GM21367 (cell line): ENCODE measurements at regions not wholly inside any gene's neighbourhood (a gene's known extent, or its start where the extent isn't known, plus 50 kb on each side); places are given as distances from the start of the nearest gene placed in this dataset.
"Not testable (repeated sequence)": the region's sequence is repeated elsewhere in the genome, so short reads cannot be mapped to it uniquely, and the experiment has no call there.

Experiments
- ATAC-seq: cut with Tn5 transposase; IDR thresholded peaks from one replicate; pipeline ENCODE4 v1.9.1; 2021; ENCODE audit not compliant: unreplicated experiment

GRCh38 chr14:27849193-27849592 is 917.4 kb upstream of the FOXG1 start:
- not testable (repeated sequence) for ATAC-seq

GRCh38 chr14:27862684-27863083 is 903.9 kb upstream of the FOXG1 start:
- no peak for ATAC-seq

GRCh38 chr14:27863166-27863565 is 903.4 kb upstream of the FOXG1 start:
- ATAC-seq: no peak

GRCh38 chr14:27881063-27881462 is 885.5 kb upstream of the FOXG1 start:
- ATAC-seq: no peak

DNA sequence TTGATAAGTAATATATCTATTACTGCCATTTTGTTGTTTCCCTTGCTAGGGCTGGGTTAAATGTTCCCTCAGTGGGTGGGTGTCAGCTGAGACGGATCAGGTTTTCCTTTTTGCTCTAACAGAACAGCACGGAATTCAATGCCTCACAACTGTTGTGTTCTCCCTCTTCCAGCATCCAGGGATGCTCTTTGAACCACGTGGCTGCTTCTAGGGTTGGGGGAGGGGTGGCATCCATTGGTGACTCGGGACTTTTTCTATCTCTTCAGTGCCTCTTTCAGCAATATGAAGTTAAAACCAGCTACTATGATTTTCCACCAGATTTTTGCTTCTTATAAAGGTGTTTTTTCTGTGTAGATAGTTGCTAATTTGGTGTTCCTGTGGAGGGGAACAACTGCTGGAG is 884.9 kb upstream of the FOXG1 start:
- no peak for ATAC-seq

DNA sequence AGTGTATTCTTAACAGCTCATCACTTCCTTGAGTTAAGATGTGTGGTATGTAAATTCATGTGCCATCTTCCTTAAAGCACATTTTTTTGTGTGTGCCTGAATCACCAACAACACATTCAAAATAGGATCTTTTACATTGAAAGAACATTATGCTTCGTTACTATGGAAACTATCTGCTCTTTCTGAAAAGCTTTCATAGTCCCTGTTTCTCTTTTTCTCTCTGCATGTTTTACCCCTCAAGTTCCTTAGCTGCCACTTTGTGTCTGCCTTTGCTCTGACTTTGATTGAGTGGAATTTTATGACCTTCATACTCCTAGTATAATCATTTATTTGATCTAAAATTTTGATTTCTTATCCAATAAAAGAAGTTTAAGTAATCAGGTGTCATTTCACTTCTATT is 880.3 kb upstream of the FOXG1 start:
- no peak for ATAC-seq

DNA sequence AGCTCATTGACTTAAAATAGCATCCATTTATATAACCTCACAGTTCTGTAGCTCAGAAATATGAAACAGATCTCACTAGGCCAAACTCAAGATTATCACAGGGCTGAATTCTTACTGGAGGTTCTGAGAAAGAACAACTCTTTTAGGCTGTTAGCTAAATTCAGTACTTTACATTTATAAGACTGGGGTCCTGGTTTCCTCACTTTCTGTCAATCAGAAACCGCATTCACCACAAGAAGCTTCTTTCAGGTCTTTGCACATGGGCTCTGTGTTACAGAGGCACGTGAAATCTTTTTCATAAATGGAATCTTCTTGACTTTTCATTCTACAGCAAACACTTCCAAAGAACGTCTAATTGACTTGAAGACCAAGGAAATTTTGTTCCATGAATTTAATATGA is 876.3 kb upstream of the FOXG1 start:
- ATAC-seq: no peak

DNA sequence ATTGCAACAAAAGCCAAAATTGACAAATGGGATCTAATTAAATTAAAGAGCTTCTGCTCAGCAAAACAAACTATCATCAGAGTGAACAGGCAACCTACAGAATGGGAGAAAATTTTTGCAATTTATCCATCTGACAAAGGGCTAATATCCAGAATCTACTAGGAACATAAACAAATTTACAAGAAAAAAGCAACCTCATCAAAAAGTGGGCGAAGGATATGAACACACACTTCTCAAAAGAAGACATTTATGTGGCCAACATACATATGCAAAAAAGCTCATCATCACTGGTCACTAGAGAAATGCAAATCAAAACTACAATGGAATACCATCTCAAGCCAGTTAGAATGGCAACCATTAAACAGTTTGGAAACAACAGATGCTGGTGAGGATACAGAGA is 858.1 kb upstream of the FOXG1 start:
- not testable (repeated sequence) for ATAC-seq

- no peak for ATAC-seq
Observed at GRCh38 chr14:27916326-27916725, 850.3 kb upstream of the FOXG1 start.

DNA sequence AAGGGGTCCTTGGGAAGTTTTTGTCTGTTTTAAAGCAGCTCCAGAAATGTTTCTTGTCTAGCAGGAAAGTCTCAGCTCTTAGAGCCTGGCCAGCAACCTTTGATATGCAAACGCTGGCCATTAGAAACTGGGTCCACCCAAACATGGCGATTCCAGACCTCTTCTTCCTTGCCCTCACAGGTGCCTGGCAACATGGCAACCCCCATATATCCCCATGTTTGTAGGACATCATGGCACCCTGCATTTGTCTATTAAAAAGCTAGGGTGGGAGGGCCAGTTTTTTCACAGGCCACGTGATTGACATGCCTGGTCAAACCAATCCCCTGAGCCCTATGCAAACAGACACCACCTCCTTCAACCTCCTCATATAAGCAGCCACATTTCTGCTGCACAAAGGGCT is 848.7 kb upstream of the FOXG1 start:
- ATAC-seq: no peak

DNA sequence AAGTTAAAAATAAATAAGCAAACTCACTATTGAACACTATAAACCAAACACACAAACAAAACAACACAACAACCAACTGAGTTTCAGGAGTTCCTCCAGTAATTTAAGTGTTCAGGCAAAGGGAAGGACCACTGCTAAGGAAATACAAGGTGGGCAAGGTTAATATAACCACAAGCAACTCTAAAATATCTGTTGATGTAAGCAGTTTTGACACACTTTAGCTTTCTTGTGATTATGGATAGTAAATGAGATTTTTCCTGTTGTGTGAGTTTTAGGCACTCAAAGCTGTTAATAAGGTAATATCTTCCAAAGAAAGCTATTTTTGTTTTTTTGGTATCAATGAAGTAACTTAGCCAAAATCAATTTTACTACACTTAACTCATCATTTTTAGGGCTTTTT is 839.1 kb upstream of the FOXG1 start:
- ATAC-seq: no peak

GRCh38 chr14:27929797-27930347 is 836.7 kb upstream of the FOXG1 start:
- no peak for ATAC-seq

DNA sequence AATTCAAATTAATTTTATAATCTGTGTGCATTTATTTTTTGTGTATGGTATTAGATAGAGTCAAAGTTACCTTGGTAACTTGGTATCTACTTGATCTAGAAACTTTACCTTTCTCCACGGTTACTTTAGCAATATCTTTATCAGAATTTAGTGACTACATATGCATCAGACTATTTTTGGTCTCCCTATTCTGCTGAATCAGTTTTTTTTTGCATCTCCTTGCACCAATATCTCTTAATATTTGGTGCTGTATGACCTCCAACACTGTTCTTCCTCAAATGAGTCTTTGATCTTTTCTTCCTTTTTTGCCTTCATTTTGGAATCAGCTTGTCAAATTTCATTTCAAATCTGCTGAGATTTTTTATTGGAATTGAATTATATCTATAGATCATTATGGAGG is 828.2 kb upstream of the FOXG1 start:
- no peak for ATAC-seq

GRCh38 chr14:27945512-27945911 is 821.1 kb upstream of the FOXG1 start:
- no peak for ATAC-seq

DNA sequence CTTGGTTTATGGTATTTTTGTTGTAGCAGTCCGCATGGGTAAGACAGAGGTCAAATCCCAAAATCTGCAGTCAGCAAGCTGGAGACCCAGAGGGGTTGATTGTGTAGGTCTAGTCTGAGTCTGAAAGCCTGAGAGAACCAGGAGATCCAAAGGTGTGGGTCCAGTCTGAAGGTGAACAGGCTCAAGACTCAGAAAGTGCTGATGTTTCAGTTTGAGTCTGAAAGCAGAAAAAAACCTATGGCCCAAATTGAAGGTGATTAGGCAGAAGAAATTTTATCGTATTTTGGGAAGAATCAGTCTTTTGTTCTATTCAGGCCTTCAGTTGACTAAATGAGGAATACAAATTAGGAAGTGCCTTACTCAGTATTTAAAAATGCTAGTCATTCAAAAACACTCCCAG is 807.8 kb upstream of the FOXG1 start:
- ATAC-seq: no peak

- no peak for ATAC-seq
Observed at GRCh38 chr14:27995691-27996090, 770.9 kb upstream of the FOXG1 start.

DNA sequence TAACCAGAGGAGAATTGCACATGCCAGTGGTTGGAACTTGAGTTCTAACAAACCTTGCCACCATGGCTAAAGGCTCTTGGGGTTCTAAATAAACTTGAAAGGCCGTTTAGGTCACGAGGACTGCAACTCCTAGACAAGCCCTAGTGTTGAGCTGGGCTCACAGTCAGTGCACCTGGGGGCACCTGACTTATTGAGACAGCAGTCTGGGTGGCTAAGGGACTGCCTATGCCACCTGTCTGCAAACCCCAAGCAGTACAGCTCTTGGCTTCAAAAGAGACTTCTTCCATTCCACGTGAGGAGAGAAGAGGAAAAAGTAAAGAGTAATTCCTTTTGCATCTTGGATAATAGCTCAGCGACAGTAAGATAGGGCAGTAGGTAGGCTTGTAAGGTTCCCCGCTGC is 765.6 kb upstream of the FOXG1 start:
- ATAC-seq: no peak

DNA sequence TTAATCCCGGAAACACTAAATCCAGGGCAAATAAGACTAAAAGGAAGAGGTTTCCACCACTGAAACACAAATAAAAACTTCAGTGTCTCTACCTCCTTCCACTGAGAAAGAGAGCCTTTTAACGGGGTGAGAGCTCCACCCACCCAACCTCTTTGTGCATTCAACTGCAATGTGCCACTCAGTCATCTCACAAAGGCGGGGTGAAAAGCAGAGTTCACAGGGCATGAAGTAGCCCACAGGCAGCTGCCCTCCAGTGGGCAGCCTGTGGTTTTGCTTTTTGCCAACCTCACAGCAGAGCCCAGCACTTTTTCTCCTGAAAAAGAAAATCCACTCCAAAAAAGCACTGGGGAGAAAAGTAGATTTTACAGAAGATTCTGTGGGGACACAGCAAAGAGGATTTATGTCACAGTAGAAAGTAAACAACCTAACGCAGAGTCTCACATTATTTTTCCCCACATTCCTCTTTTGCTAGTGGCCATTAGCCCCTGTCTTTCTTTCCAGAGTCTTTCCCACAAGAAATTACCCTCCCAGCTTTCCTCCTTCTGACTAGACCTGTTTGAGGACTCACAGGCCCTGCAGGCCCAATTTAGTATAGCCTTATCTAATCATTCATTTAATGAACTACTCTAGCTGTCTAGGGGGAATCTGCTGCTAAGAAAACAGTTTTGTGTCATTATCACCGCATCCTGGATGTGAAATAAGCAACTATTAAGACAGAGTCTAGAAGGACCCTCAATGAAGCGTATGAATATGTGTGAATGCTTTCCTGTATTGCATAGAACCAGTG is 753.8 kb upstream of the FOXG1 start:
- no peak for ATAC-seq

DNA sequence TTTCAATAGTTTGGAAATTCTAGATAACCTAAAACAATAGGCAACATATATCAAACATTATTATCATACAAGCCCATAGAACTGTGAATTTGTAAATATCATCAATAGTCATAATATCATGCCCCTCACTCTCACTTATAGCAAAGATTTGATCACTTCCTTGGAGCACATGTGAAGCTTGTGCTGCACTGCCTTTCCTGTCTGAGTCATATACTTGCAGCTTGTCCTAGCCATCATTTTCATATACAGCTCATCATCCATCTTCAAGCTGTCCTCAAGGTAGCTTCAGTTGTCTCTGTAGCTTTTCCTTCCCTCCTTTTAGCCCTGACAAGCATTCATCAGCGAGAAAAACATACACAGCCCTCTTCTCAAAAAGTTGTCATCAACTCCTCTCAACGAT is 746.5 kb upstream of the FOXG1 start:
- ATAC-seq: no peak

- no peak for ATAC-seq
Observed at GRCh38 chr14:28023853-28024252, 742.7 kb upstream of the FOXG1 start.

- no peak for ATAC-seq
Observed at GRCh38 chr14:28052251-28052650, 714.3 kb upstream of the FOXG1 start.

DNA sequence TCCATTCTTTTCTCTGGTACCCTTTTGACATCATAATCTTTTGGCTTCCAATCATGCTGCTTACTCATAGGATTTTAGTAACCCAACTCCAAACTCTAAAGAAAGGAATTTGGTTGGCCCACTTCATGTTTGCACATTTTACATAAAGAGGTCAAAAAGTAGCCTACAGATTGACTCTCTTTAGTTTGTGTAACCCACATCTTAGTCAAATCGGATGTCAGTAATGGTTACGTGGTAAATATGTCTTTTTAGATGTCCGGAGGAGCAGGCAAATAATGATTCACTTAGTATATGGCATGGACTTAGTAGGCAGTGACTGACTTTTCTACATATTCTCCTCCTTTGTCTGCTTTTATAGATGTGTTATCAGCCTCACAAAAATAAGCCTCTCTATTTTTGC is 711.6 kb upstream of the FOXG1 start:
- no peak for ATAC-seq
